Erythroblast (primary cell): ENCODE measurements at regions not wholly inside any gene's neighbourhood (a gene's known extent, or its start where the extent isn't known, plus 50 kb on each side); places are given as distances from the start of the nearest gene placed in this dataset.

Source experiments
- GATA1 ChIP-seq: IDR thresholded peaks from 2 replicates; pipeline ENCODE4 v1.6.1; 2011; ENCODE audit warnings: low read depth, mild to moderate bottlenecking, control low read depth, low read length, moderate library complexity
- POLR2A ChIP-seq: IDR thresholded peaks from 2 replicates; pipeline ENCODE4 v1.6.1; 2011; ENCODE audit warnings: mild to moderate bottlenecking, low read length

- TF ChIP-seq POLR2A (no peak), GATA1 (no peak)
Observed at GRCh38 chr11:19650467-19650866, 62.2 kb upstream of the NAV2 start.
